Lower lobe of right lung (tissue), 2 donors: ENCODE measurements at regions not wholly inside any gene's neighbourhood (a gene's known extent, or its start where the extent isn't known, plus 50 kb on each side); places are given as distances from the start of the nearest gene placed in this dataset.

Experiments used
- ATAC-seq, 2 donors: fragments of 200-7000 bp; cut with Tn5 transposase; one replicate each; pipeline ENCODE4 v1.9.1; 2020 to 2022; ENCODE audit warnings: mild to moderate bottlenecking in 2 of 2, moderate library complexity in 2 of 2
- DNase-seq: peaks from one replicate; pipeline ENCODE4 v3.0.0-alpha.2; 2020
- H3K27ac ChIP-seq: fragments of 200-600 bp; one replicate; pipeline ENCODE4 v1.8.0; 2022
- H3K27me3 ChIP-seq: fragments of 200-600 bp; one replicate; pipeline ENCODE4 v1.8.0; 2022; ENCODE audit warnings: low read depth
- H3K36me3 ChIP-seq: fragments of 200-600 bp; one replicate; pipeline ENCODE4 v1.8.0; 2022; ENCODE audit warnings: mild to moderate bottlenecking
- H3K4me1 ChIP-seq: fragments of 200-600 bp; one replicate; pipeline ENCODE4 v1.8.0; 2022
- H3K4me3 ChIP-seq: fragments of 200-600 bp; one replicate; pipeline ENCODE4 v1.8.0; 2022; ENCODE audit warnings: mild to moderate bottlenecking
- H3K9me3 ChIP-seq: fragments of 200-600 bp; one replicate; pipeline ENCODE4 v1.8.0; 2022
- intact Hi-C: fragments of 100-400 bp; cut with DNase I; formaldehyde crosslinking; loops from one replicate; pipeline ENCODE4 v1.11.0; 2022
- TF ChIP-seq, protein P1 (sequence below): fragments of 200-600 bp; IDR thresholded peaks from one replicate; pipeline ENCODE4 v1.8.0; 2022; ENCODE audit warnings: antibody characterized with exemption, mild to moderate bottlenecking
- donor health status: DM: no; HTN: yes; CAD: no; lungs with severe emphysema.

DNA sequence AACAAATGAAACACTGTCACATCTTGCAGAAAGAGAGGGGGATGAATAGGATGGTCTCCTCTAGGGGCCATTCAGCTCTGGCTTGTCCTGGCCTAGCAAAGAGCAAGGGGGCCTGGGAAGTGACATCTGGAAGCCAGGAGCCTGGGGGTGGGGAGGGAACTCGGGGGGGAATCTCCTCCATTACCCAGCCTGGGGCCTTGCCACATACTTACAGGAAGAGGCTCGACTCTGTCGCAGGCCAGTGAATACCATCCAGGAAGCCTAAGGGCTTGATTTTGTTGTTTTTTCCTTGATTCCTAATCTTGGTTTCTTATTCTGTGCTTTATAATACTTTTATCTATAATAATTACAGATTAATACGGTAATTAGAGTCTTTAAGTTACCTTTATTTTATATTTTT, 797.5 kb upstream of the ID2 start:
- H3K9me3 ChIP-seq = no peaks in the 10 kb centered on the region
- intact Hi-C loops = no loop called here
- peaks cover 8% of the 10 kb centered on the region for H3K4me1 ChIP-seq
- no peaks in the 10 kb centered on the region for H3K27me3 ChIP-seq
- no peaks in the 10 kb centered on the region for H3K36me3 ChIP-seq
- no peak for DNase-seq
- ATAC-seq = no peak
- H3K4me3 ChIP-seq = no peak overlapping the region
- TF ChIP-seq, protein P1, sequence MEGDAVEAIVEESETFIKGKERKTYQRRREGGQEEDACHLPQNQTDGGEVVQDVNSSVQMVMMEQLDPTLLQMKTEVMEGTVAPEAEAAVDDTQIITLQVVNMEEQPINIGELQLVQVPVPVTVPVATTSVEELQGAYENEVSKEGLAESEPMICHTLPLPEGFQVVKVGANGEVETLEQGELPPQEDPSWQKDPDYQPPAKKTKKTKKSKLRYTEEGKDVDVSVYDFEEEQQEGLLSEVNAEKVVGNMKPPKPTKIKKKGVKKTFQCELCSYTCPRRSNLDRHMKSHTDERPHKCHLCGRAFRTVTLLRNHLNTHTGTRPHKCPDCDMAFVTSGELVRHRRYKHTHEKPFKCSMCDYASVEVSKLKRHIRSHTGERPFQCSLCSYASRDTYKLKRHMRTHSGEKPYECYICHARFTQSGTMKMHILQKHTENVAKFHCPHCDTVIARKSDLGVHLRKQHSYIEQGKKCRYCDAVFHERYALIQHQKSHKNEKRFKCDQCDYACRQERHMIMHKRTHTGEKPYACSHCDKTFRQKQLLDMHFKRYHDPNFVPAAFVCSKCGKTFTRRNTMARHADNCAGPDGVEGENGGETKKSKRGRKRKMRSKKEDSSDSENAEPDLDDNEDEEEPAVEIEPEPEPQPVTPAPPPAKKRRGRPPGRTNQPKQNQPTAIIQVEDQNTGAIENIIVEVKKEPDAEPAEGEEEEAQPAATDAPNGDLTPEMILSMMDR = no peak
- no peak overlapping the region for H3K27ac ChIP-seq

DNA sequence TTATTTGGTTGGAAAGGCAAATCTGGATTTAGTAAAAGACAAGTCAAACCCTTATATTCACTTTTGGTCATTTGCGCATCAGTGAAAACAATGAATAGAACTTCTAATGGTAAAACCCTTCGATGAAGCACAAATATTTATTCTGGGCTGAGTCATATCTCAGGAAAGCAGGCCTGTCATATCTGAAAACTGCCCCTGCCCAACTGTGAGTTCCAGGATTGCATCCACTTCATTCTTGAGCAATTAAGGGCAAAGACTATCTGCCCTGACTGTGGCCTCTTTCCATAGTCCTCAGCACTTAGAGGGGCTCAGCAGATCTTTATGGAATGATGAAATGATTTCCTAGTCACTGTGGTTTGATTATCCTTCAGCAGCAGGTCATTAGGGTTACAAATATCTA, 795.2 kb upstream of the ID2 start:
- ATAC-seq = no peak
- DNase-seq = no peak
- no peak overlapping the region for H3K27ac ChIP-seq
- no peaks in the 10 kb centered on the region for H3K9me3 ChIP-seq
- no peaks in the 10 kb centered on the region for H3K4me1 ChIP-seq
- no peaks in the 10 kb centered on the region for H3K27me3 ChIP-seq
- TF ChIP-seq, protein P1 = no peak
- intact Hi-C loops = no loop called here
- H3K4me3 ChIP-seq = no peak overlapping the region
- H3K36me3 ChIP-seq = no peaks in the 10 kb centered on the region

DNA sequence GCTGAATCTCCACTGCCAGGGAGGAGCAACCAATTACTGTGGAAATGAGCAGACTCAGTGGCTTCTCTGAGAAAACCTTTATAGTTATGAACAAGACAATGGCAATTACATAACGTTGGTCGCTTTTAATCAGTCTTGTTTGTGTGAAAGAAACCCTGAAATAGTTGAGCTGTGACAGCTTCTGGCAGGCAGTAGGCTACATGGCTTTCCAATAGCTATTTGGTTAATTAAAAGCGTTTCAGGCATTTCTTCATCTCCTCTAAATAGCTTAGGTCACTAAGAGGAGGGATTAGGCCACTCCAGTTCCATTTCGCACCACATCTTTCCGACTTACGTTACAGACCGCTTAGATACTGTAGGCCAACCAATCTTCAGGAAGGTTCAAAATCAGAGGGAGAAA, 794.4 kb upstream of the ID2 start:
- H3K4me1 ChIP-seq = no peaks in the 10 kb centered on the region
- DNase-seq (no peak), ATAC-seq (no peak)
- H3K36me3 ChIP-seq = no peaks in the 10 kb centered on the region
- H3K27me3 ChIP-seq = no peaks in the 10 kb centered on the region
- H3K4me3 ChIP-seq = no peak overlapping the region
- no peak overlapping the region for H3K27ac ChIP-seq
- intact Hi-C loops = no loop called here
- TF ChIP-seq, protein P1 = no peak
- H3K9me3 ChIP-seq = no peaks in the 10 kb centered on the region

DNA sequence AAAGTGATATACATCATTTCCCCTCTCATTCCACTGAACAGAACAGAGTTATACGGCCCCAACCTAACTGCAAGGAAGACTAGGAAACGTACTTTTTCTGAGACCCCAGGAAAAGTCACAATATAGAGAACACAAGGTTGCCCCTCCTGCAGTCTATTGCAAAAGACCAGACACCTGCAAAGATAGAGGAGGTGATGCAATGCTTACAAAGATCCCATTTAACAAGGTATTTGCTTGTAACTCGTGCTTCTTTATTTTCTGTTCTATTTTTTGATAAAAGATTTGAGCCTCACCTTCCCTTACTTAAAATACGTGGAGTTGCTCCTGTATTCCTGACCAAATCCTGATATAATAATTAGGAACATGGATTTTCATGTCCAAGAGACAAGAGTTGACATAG, 793.0 kb upstream of the ID2 start:
- ATAC-seq (no peak), DNase-seq (no peak)
- Histone ChIP-seq H3K9me3 (no peaks in the 10 kb centered on the region), H3K4me3 (no peak overlapping the region), H3K36me3 (no peaks in the 10 kb centered on the region), H3K4me1 (no peaks in the 10 kb centered on the region), H3K27me3 (no peaks in the 10 kb centered on the region), H3K27ac (no peak overlapping the region)
- TF ChIP-seq, protein P1 = no peak
- intact Hi-C loops = no loop called here

DNA sequence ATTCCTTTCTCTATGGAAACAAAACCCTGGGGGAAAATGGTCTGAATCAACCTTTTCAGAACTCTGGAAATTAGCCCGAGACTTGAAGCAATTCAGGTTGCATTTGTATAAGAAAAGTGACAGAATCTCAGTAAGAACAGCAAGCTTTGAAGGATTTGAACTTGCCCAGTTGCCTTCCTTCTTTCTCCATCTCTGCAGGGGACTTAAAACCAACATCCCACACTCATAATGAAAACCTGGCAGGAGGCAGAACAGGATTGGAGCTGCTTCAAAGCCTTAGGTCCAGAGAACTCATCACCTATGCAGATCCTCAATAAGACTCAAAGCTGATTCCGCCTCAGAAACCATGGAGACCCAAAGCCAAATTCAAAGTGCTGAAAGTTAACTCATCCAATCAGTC, 790.5 kb upstream of the ID2 start:
- Histone ChIP-seq H3K4me3 (no peak overlapping the region), H3K4me1 (no peaks in the 10 kb centered on the region), H3K27me3 (no peaks in the 10 kb centered on the region), H3K9me3 (no peaks in the 10 kb centered on the region), H3K36me3 (no peaks in the 10 kb centered on the region), H3K27ac (no peak overlapping the region)
- ATAC-seq (no peak), DNase-seq (no peak)
- intact Hi-C loops = no loop called here
- TF ChIP-seq, protein P1 = no peak

DNA sequence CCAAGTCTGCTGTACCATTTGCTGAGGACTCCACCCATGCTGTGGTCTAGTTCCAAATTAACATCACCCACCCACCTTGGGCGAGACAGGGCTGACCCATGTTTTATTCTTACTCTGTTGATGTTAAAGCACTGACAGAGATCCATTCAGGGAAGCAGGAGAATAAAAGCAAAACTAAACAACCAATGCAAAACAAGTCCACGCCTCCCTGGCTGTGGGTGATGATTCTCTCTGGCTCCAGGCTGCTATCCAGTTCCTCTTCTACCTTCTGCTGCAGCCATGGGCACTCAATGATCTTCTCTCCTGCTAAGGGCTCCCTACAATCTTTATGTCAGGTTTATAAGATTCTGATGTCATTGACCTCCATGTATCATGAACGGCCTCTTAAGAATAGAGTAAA, 786.6 kb upstream of the ID2 start:
- no peak overlapping the region for H3K4me3 ChIP-seq
- ATAC-seq = no peak
- TF ChIP-seq, protein P1 = no peak

More for the DNA sequence above, 786.6 kb upstream of the ID2 start:
- Histone ChIP-seq H3K9me3 (no peaks in the 10 kb centered on the region), H3K27me3 (no peaks in the 10 kb centered on the region), H3K36me3 (no peaks in the 10 kb centered on the region), H3K4me1 (no peaks in the 10 kb centered on the region), H3K27ac (no peak overlapping the region)
- intact Hi-C loops = no loop called here
- no peak for DNase-seq
